ENCODE measurements at regions not wholly inside any gene's neighbourhood (a gene's known extent, or its start where the extent isn't known, plus 50 kb on each side); places are given as distances from the start of the nearest gene placed in this dataset.

DNA sequence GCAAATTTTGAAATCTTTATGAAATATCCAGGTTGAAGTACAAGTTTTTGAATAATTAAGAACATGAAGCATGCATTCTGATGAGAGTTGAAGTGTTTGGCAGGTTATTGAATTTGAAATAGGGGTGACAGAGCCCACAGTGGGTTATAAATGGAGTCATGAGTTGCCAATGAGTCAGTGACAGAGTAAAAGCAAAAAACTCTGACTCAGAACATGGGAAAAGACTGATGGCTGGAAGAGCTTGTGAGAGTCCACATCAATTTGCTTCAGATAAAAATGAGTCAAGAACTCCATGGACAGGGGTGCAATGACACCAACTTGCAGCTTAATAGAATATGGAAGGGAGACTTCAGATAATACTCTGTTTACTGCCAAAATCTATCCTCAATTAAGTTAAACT is 105.3 kb downstream of the SLC6A15 start:
- no peak for DNase-seq

DNA sequence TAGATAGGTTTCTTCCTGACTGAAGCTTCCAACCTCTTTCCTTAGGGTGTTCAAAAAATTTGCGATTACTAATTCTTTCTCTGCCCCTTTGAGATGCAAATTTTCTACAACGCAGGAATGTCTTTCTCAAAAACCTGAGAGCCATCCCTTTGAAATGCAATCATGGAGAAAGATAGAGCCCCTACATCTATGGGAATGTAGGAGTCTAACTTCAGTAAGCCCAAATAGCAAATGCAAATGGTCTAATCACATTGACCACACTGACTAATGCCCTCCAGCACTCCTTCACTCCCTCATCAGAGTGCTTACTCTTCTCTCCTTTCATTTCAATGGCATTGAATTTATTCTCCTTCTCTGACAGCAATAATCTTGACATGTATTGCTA is 107.1 kb downstream of the SLC6A15 start:
- DNase-seq, result no peak

DNA sequence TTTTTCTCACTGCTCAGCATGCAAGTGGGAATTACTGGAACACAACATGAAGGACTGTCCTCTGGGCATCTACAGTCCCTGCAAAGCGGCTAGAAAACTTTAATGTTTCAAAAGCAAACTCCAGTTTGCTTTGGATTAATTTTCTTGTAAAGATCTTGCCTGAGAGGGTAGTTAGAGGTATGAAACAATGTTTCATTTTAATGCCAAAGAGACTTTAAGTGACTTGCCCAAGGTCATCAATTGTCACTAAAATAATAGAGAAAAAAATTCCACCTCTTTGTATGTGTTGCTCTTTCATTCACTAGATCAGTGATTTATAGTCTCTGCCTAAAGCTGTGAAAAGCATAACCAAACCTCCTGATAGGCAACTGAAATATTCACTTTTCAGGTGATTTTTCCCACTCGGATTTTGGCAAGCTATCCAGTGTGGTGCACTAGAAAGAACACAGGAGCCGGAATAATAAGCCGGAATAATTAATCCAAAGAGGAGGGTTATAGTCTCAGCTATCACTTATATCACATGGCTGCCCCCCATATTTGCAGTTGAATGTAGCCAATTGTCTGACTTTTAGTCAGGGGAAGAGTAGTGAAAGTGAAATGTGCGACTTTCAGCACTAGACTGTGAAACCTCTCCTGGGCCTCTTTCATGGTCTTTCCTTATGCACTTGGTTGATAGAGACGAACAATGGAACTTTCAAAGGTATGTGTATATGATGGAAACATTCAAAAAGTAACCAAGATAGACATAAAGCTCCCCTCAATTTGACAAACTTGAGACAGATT is 107.7 kb downstream of the SLC6A15 start:
- no peak for DNase-seq

DNA sequence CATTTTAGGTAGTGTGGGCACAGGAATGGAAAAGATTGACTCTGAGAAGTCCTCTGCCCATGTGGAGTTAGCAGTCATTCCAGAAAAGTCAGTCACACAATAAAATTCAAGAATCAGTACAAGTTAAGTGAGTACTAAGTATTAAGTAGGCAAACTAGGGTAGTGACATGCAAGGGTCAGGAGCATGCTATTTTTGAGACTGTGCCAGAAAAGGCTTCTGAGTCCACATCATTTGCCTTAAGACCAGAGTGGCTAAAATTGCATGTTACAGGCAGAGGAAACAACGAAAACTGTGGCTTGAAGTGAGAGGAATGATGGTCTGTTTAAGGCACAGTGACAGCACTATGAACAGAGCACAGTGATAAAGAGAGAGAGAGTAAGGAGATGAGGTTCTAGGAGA is 108.9 kb downstream of the SLC6A15 start:
- no peak for DNase-seq

DNA sequence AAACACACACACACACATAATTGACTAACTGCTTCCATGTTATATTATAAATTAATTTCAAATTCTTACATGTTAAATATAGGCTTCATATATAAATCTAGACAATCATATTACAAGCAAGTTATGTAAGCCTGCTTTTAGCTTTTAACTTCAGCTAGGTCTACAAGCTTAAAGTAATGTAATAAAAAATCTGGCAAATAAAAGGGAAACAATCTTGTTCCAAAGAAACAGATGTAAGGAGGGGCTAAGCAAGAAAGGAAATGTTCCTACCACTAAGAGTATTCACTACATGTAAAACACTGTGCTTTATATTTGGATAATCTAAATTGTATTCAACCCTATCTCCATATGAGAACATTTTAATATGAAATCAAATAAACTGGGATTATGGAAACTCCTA is 110.4 kb downstream of the SLC6A15 start:
- DNase-seq, result no peak

DNA sequence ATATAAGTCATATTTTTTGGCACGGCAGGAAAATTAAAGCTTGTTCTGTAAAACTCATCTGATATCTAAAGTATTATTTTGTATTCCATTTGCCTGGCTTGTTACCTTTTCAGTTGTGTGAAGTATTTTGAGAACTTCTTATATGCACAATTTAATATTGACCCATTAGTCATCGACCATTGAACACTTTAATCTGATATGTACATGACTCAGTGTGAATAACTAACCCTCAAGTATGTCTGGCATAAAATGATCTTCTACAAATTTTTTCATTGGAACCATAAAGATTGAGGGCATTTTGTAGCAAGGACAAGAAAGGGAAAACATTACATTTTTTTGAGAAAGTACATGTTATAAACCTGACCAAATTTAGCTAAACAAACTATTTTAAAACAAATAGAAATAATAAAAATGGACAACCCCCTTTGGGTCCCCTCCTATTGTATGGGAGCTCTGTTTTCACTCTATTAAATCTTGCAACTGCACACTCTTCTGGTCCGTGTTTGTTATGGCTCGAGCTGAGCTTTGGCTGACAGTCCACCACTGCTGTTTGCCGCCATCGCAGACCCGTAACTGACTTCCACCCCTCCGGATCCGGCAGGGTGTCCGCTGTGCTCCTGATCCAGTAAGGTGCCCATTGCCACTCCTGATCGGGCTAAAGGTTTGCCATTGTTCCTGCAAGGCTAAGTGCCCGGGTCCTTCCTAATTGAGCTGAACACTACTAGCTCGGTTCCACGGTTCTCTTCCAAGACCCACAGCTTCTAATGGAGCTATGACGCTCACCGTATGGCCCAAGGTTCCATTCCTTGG is 118.8 kb downstream of the SLC6A15 start:
- no peak for DNase-seq

DNA sequence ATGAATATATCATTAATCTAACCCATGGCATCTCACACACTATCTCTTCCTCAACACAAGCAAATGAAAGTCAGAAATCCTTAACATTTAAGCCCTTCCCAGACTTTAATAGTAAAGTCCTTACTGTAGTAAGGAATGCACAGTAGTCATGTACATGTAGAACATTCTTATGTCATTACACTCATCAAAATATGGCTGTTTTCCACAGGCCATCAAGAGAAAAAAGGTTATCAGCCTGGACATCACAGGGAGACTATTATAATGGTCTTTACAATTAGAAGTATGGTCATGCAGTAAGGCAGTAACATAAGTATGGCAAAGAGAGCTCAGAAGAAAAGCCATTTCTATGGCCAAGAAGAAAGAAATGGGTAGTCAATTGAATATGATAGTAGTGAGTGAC is 121.2 kb downstream of the SLC6A15 start:
- DNase-seq, result no peak

DNA sequence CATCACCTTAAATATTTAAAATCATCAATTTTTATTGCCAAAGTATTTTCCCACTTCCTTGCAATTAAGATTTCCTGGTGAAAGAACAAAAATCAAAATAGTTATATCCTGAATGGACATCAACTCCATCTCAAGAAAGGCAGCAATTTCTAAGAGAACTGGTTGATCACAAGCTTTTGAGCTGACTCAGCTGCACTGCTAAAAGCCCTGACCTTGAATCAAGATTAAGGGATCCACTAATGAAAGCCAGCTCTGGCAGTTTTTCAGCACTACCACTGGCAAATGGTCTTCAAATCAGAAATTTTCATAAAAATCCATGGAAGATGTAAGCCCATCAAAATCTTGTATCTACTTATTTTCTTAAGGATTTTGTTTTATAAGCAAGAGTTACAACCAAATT is 123.4 kb downstream of the SLC6A15 start:
- DNase-seq, result no peak

DNA sequence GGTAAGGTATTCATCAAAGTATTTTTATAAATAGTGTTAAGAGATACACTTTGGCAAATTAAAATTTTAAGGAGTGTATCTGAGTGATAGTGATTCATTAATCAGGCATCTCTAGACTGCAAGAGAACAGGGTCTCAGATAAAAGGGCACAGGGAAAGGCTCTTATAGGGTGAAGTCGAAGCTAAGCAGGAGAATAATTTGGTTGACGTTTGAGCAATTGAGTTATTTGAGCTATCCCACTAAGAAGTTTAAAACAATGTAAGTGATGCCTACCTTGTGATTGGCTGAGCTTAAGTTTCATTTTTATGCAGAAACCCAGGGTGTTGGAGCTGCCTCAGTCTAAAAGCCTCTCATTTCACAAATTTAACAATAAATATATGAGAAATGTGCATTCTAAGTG is 125.3 kb downstream of the SLC6A15 start:
- DNase-seq, result no peak

DNA sequence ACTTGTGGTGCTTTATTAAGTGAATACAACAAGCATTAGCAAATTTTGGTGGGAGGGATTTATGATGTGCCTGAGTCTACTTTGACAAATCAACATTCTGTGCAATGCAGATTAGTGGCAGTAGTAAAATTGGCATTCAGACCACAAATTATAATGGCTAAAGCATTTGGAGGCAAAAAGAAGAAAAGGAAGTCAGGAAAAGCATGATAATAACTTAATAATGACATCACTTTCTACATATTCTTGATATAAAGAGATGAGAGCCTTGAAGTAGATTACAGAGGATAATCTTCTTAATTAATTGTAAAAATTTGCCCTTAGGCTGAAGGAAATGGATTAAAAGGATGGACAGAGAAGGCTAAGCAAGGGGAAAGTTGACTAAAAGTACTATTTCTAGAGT is 126.0 kb downstream of the SLC6A15 start:
- no peak for DNase-seq

DNA sequence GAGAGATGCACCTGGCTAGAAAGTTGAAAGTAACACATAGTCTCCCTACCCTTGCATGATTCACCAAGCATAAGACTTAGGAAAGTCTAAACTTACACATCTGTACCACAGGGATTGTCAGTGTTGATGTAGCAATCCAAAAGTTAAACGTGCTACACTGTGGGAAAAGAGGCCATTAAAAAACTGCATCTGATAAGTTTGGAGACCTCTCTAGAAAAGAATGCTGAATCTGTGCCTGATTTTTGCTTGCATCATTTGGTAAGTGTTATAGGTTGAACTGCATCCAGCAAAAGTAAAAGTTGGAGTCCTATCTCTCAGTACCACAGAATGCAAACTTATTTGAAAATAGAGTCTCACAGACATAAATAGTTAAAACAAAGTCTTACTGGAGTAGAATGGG is 126.6 kb downstream of the SLC6A15 start:
- no peak for DNase-seq

DNA sequence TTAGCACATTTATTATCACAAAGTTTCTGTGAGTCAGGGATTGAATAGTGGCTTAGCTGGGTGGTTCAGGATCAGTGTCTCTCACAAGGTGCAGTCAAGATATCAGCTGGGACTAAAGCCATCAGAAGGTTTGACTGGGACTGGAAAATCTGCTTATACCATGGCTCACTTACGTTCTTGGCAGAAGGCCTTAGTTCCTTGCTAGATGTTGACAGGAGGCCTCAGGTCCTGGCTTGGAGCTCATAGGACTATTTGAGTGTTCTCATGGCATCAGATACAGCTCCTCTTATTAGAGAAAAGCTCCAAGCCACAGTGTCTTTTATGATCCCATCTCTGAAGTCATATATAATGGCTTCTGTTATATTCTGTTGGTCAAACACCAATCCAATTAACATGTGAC is 127.3 kb downstream of the SLC6A15 start:
- DNase-seq, result no peak

DNA sequence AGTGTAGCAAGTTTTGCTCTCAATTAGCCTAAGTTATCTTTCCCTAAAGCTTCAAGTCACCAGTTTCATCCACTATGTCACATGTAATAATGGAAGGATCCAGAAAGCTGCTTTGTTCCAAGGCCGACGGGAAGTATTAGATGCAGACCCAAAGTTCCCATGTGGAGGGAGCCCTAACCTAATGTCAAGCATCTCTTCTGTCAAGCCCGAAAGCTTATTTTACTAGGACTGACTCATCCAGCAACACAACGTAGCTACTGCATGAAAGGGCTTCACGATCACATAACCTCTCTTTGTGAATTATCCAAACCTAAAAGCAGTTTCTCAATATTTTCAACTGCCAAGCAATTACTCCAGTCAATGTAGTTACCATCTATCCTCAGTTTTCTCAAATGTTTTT is 133.4 kb downstream of the SLC6A15 start:
- no peak for DNase-seq

DNA sequence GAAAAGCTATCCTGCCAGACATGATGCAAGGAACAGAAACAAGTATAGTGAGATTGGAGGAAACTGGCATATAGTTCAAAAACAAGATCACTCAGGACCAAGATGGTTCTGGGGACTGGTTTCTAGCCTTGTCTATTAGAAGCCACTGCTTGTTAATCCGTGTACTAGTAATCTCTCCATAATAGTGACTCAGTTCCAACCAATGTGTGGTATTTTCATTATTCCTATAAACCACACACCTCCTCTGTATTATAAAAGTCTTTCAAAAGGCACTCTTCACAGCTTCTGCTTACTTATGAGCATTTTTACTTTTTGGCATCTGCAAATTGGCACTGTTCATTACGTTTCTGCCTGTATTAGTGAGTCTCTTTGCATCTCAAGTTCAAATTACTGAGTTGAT is 140.3 kb downstream of the SLC6A15 start:
- no peak for DNase-seq

DNA sequence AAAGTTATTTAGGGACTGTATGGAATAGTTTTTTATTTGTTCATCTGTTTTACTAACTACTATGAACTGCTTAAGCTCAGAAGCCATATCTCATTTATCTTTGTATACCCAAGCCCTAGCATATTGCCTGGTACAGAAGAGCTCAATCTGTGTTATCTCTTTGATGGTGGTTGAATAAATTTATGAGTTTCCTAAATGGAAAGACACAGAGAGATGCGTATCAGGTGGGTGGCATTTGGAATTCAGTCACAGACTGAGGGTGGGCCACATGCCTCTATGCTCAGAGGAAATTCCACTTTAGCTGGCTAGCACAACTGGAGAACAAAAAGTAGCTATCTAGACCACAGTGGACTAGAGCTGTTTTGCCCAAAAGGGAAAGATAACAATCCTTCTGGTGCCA is 145.5 kb downstream of the SLC6A15 start:
- no peak for DNase-seq

DNA sequence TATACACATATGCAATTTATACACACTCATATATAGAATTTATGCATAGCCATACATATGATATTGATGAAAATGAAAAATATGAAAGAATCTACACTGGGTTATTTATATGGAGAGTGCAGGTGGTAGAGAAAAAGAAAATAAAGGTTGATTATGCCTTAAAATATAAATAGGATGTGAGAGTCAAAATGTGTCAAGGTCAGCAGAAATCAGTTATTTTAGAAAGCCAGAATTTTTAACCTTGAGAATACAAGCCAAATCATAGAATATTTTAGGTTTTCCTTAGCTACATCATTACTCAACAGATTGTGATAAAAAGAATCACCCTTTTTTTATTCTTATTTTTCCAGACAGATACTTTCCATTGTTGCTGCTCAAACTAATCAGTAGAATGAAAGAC is 146.2 kb downstream of the SLC6A15 start:
- DNase-seq, result no peak

DNA sequence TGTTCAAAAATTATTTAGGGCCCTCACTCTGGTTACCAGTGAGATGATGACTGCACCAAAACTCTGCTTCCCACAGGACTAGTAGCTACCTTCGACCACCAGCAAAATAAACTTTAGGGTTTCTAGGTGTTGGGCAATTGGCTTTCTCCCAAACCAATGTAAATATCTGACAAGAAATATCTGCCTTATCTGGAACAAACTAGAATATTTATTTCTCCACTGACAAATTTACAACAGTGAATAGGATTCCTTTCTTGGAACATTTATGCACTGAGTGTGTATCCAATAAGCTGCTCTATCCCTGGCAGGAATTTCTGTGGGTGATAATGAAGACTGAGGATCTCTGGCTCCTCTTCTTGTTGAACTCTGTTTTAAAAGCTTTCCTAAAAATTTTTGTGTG is 148.6 kb downstream of the SLC6A15 start:
- no peak for DNase-seq

DNA sequence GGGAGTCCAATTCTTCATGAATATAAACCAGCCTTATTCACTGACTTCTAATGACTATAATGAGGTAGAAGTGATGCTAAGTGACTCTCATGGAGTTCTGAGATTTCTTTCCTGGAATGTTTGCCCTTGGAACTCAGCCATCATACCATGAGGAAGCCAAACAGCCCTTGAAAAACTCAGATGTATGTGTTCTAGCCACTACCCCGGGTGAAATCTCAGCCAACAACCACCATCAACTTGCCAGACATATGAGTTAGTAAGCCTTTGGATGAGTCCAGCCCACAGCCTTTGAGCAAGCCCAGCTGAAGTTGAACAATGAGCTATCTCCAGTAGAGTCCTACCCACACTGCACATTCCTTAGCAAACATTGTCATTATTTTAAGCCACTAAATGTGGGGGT is 149.5 kb downstream of the SLC6A15 start:
- no peak for DNase-seq

DNA sequence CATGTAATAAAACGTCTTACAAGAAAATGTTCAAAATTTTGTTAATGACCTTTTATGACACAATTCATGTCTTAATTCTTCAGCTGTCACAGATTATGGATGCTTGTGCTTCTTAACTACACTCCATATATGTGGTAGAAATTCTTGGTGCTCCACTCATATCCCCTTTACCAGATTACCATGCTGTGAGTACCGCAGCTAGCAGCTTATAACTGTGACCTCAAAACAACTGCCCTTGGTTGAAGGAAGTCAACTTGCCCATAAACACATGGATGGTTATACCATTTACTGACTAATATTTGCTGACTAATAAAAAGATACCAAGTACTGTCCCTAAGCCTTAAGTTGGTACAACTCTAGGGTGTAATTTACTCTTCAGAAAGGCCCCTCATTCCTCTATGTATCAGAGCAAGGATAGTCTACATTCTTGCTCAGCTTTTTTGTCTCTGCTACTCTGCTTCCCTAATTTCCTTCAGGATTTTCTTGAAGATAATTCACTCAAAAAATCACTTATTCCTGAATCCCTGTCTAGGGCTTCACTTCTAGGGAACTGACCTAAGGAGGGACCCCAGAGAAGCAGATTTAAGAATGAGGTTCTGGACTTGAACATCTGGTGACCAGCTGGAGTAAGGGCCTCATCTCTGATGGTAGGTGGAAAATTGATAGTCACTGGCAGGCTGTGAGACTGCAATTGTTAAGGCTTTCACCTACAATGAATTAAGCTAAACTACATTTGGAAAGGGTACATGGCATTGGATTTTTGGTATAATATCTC is 152.3 kb downstream of the SLC6A15 start:
- DNase-seq, result no peak

DNA sequence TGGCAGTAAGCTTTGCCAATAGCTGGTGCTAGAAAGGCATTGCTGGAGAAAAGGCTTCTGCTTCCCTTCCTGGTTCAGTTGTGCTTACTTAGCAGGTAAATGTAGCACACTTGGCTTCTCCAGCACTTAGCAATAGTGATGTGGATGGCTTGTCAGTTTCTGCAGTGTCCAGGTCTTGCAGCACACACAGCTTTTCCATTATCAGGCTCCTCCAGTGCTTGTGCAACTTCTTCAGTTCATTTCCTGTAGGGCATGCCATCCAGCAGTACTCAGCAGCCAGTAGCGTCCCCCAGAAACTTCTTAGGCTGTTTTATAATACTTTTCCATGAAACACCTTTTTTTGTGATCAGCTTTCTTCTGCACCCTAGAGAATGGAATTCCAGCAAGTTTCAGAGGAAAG is 154.6 kb downstream of the SLC6A15 start:
- no peak for DNase-seq

DNA sequence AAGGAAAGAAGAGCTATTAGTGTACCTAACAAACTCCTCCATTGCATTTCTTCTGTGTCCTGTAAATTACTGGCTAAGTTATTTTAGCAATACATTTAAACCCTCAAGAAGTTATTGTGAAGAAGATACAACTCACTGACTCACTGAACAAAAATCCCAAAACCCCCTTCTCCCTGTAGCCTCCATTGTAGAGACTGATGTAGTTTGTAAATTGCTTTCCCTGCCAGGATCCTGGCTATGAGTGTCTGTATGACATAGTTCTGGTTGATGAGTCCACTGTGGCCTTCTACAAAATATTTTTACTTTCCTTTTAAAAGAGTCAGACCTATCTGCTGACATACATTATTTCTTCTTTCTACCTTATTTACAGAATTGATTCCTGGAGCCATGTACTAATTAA is 155.6 kb downstream of the SLC6A15 start:
- no peak for DNase-seq

DNA sequence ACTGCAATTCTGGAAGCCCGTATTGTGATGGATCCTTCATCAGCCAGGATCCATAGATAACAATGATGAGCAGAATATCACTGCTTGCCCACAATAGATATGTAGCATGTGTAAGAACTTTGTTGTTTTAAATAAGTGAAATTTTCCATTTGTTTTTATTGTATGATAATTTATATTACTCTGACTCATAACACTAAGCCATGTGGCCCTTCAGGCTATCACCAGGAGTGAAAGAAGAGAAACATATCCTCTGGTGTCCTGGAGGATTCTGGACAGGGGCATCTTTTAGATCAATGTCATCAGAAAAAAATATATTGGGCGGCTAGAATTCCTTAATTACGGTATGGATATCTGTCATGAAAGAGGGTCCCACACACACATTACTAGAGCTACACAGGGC is 167.5 kb downstream of the SLC6A15 start:
- no peak for DNase-seq

DNA sequence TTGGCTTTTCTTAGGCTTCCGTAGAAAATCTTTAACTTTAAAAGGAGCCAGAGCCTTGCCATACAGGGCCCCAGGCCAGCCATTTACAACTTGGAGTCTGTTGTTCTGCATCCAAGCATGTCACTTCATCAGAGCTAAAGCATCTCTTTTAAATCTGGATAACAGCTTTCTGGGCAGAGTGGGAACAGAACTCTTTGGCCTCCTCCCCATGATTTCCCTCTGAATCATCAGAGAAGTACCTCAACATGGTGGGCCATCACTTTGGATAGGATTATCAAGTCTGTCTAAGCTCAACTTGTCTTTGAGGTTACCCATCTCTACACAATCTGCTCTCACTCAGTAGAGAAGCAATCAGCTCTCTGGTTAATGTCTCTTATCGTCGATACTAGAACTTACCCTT is 170.9 kb downstream of the SLC6A15 start:
- no peak for DNase-seq

DNA sequence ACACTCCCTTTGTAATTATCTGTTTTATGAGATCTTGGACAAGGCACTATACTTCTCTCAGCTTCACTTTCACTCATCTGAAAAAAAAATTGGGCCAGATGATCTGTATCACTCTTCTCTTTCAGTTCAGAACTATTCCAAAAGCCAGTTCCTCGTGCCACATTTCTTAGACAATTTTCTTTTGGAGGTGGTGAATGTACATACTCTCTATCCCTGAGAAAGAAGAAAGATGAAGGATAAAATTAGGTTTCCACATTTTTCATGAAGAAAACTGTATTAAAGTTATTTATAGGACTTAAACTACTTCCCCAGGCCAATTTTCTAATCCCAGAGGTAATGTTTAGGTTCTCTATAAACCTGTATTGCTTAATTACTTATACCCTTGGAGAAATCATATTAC is 171.6 kb downstream of the SLC6A15 start:
- no peak for DNase-seq
